Endodermal cell (in vitro differentiated cells): ENCODE measurements at regions not wholly inside any gene's neighbourhood (a gene's known extent, or its start where the extent isn't known, plus 50 kb on each side); places are given as distances from the start of the nearest gene placed in this dataset.

Source experiments
- DNase-seq: peaks from one replicate; pipeline ENCODE4 v3.0.0-alpha.2; 2017
- H3K27ac ChIP-seq: 2 replicates; pipeline ENCODE4 v1.5.1; 2013; ENCODE audit warnings: mild to moderate bottlenecking, low read depth, low read length, moderate library complexity
- H3K27me3 ChIP-seq: 2 replicates; pipeline ENCODE4 v1.6.1; 2013; ENCODE audit warnings: mild to moderate bottlenecking, low read length, moderate library complexity; ENCODE audit not compliant: insufficient read depth, control insufficient read depth, poor library complexity, severe bottlenecking
- H3K36me3 ChIP-seq: 2 replicates; pipeline ENCODE4 v1.7.0; 2013; ENCODE audit warnings: mild to moderate bottlenecking, low read length, moderate library complexity; ENCODE audit not compliant: control insufficient read depth, insufficient read depth
- H3K4me1 ChIP-seq: one replicate; pipeline ENCODE4 v1.7.0; 2013; ENCODE audit warnings: low read length; ENCODE audit not compliant: control insufficient read depth, insufficient read depth
- H3K4me3 ChIP-seq: 2 replicates; pipeline ENCODE4 v1.5.1; 2013; ENCODE audit warnings: mild to moderate bottlenecking, low read length, moderate library complexity
- H3K9ac ChIP-seq: 2 replicates; pipeline ENCODE4 v1.6.1; 2013; ENCODE audit warnings: mild to moderate bottlenecking, low read length, moderate library complexity; ENCODE audit not compliant: poor library complexity, severe bottlenecking; ENCODE audit errors: extremely low read depth
- H3K9me3 ChIP-seq: 2 replicates; pipeline ENCODE4 v1.6.1; 2013; ENCODE audit warnings: mild to moderate bottlenecking, low read length, moderate library complexity; ENCODE audit not compliant: control insufficient read depth
- H3K27ac Mint-ChIP-seq: 2 replicates; pipeline ENCODE4 v1.8.0; 2020; ENCODE audit warnings: mixed read lengths
- H3K27me3 Mint-ChIP-seq: 2 replicates; pipeline ENCODE4 v1.8.0; 2021; ENCODE audit warnings: mild to moderate bottlenecking, mixed read lengths; ENCODE audit not compliant: insufficient read depth
- H3K36me3 Mint-ChIP-seq: 2 replicates; pipeline ENCODE4 v1.8.0; 2020; ENCODE audit warnings: low read depth, mixed read lengths
- H3K4me1 Mint-ChIP-seq: 2 replicates; pipeline ENCODE4 v1.8.0; 2020; ENCODE audit warnings: mixed read lengths
- H3K4me3 Mint-ChIP-seq: 2 replicates; pipeline ENCODE4 v1.8.0; 2020; ENCODE audit warnings: mild to moderate bottlenecking, moderate library complexity, mixed read lengths
- H3K9me3 Mint-ChIP-seq: 2 replicates; pipeline ENCODE4 v1.8.0; 2020; ENCODE audit warnings: mild to moderate bottlenecking, mixed read lengths
- WGBS, 2 experiments: methylation state at CpG; one replicate each; pipeline versions ENCODE4 v1.1.5 to v1.1.7; 2013; ENCODE audit warnings: missing lambda C conversion rate in 2 of 2, mixed read lengths in 1 of 2; ENCODE audit not compliant: insufficient coverage in 1 of 2, insufficient read length in 1 of 2; 5-methylcytosine and 5-hydroxymethylcytosine counted together
- TF ChIP-seq, protein P1 (sequence below): fragments of 200-600 bp; sonication (generic); conservative IDR thresholded peaks from 2 replicates; pipeline ENCODE4 v1.5.0; 2021; ENCODE audit warnings: antibody characterized with exemption, mild to moderate bottlenecking

DNA sequence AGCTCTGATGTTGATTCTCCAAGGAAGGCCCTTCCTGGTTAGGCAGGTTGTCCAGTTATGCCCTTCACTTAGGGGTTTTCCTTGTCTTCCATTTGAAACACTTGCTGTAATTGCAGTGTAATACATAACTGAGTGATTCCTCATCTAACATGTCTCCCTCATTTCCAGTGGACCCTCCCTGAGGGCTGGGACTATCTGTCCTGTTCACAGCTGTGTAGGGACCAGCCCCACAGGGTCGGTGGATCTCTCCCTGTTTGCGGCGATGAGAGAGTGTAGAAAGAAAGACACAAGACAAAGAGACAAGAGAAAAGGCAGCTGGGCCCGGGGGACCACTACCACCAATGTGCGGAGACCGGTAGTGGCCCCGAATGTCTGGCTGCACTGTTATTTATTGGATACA is 135.9 kb upstream of the EEPD1 start:
- Mint-ChIP-seq H3K27ac (no peak overlapping the region), H3K4me1 (no peaks in the 10 kb centered on the region), H3K36me3 (no peaks in the 10 kb centered on the region), H3K9me3 (no peaks in the 10 kb centered on the region), H3K27me3 (no peaks in the 10 kb centered on the region), H3K4me3 (no peak overlapping the region)
- peak; percentile 10 for DNase-seq
- Histone ChIP-seq H3K27me3 (no peaks in the 10 kb centered on the region), H3K9me3 (no peaks in the 10 kb centered on the region), H3K36me3 (no peaks in the 10 kb centered on the region), H3K27ac (no peak overlapping the region), H3K4me1 (no peaks in the 10 kb centered on the region), H3K4me3 (no peak overlapping the region), H3K9ac (no peak overlapping the region)
- WGBS, 2 experiments: 95% methylated on average over 7 of the region's 7 CpGs; no CpG with 5 or more reads in 1 of the 2 experiments
- TF ChIP-seq, protein P1, sequence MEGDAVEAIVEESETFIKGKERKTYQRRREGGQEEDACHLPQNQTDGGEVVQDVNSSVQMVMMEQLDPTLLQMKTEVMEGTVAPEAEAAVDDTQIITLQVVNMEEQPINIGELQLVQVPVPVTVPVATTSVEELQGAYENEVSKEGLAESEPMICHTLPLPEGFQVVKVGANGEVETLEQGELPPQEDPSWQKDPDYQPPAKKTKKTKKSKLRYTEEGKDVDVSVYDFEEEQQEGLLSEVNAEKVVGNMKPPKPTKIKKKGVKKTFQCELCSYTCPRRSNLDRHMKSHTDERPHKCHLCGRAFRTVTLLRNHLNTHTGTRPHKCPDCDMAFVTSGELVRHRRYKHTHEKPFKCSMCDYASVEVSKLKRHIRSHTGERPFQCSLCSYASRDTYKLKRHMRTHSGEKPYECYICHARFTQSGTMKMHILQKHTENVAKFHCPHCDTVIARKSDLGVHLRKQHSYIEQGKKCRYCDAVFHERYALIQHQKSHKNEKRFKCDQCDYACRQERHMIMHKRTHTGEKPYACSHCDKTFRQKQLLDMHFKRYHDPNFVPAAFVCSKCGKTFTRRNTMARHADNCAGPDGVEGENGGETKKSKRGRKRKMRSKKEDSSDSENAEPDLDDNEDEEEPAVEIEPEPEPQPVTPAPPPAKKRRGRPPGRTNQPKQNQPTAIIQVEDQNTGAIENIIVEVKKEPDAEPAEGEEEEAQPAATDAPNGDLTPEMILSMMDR: no peak

DNA sequence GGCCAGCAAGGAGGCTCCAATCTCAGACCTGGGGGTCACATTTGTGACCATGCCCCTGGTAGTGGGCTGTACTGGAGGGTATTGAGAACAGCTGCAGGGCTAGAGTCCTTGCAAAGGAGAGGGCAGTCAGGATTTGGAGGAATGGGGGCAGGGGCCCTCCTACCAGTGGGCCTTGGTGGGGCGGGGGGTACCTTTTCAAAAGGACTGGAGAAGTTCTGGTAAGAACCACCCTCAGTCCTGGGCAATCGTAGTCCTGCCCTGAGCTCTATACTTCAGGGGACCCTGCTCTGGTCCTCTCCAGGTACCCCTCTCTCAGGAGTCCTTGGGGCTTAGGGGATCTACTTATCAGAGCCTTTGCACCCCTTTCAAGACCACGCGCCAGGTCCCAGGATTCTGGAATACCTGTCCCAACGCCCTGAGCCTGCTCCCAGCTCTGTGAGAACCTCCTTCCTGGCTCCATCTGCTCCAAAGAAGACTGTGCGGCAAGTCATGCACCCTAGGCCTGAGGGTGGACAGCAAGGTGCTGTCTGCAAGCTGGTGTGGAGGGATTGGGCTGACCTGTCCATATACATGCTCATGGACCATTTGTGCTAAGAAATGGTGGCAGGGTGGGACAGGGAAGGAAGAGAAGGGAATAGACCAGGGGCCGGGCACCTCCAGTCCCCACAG is 134.1 kb upstream of the EEPD1 start:
- no peak overlapping the region for H3K9ac ChIP-seq
- DNase-seq: peak; percentile 26
- no peak overlapping the region for H3K27ac ChIP-seq
- H3K27ac Mint-ChIP-seq: no peak overlapping the region
- H3K27me3 Mint-ChIP-seq: no peaks in the 10 kb centered on the region
- H3K27me3 ChIP-seq: no peaks in the 10 kb centered on the region
- no peak overlapping the region for H3K4me3 Mint-ChIP-seq
- no peaks in the 10 kb centered on the region for H3K36me3 ChIP-seq
- H3K9me3 Mint-ChIP-seq: no peaks in the 10 kb centered on the region
- no peaks in the 10 kb centered on the region for H3K4me1 ChIP-seq
- no peaks in the 10 kb centered on the region for H3K9me3 ChIP-seq
- H3K4me3 ChIP-seq: no peak overlapping the region
- TF ChIP-seq, protein P1: no peak
- no peaks in the 10 kb centered on the region for H3K4me1 Mint-ChIP-seq
- 93 to 100% methylated on average over 3 to 7 of the region's 7 CpGs for WGBS, 2 experiments
- no peaks in the 10 kb centered on the region for H3K36me3 Mint-ChIP-seq

DNA sequence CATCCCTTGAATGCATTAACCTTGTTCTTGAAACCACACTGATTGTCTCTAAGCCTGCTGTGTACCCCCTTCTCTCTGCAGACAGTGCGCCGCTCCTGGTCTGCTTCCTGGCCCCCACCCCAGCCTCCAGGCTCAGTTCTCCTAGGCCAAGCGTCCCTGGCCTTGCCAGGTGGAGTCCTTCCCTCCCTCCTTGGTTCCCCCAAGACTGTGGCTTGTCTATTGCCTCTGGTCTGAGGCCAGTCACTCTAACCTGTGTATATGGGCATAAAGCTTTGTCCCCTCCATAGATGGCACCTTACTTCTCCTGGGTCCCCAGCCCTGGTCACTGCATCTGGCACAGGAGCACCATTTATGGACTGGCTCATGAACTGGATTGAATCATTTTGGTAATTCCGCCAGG is 133.5 kb upstream of the EEPD1 start:
- no peak overlapping the region for H3K27ac ChIP-seq
- H3K27me3 Mint-ChIP-seq: no peaks in the 10 kb centered on the region
- H3K36me3 Mint-ChIP-seq: no peaks in the 10 kb centered on the region
- DNase-seq: peak; percentile 10
- WGBS, 2 experiments: 91 to 100% methylated on average over 4 of the region's 4 CpGs
- no peaks in the 10 kb centered on the region for H3K27me3 ChIP-seq
- no peak overlapping the region for H3K4me3 ChIP-seq
- no peaks in the 10 kb centered on the region for H3K4me1 Mint-ChIP-seq
- no peak overlapping the region for H3K9ac ChIP-seq
- no peak overlapping the region for H3K27ac Mint-ChIP-seq
- no peaks in the 10 kb centered on the region for H3K36me3 ChIP-seq
- H3K4me3 Mint-ChIP-seq: no peak overlapping the region
- no peaks in the 10 kb centered on the region for H3K9me3 ChIP-seq
- no peaks in the 10 kb centered on the region for H3K4me1 ChIP-seq
- H3K9me3 Mint-ChIP-seq: no peaks in the 10 kb centered on the region
- TF ChIP-seq, protein P1: no peak
